ENCODE measurements at regions not wholly inside any gene's neighbourhood (a gene's known extent, or its start where the extent isn't known, plus 50 kb on each side); places are given as distances from the start of the nearest gene placed in this dataset.

- Histone ChIP-seq H2AK5ac (ENCODE audit: low read depth, low read length) (no peak overlapping the region), H3K9me3 (replicated peaks in 1 of 2; ENCODE audit: control insufficient read depth in 2 of 2, insufficient read depth in 1 of 2, low read depth in 1 of 2, low read length in 2 of 2) (peaks cover 0 to 2% of the 10 kb centered on the region in 2 donors), H4K8ac (ENCODE audit: low read depth, low read length) (no peak overlapping the region), H3K18ac (ENCODE audit: low read length) (no peak overlapping the region), H3K4ac (ENCODE audit: low read length) (no peak overlapping the region), H3K4me1 (ENCODE audit: control insufficient read depth in 2 of 2, insufficient read depth in 1 of 2, low read depth in 1 of 2, low read length in 2 of 2) (no peaks in the 10 kb centered on the region), H3K14ac (ENCODE audit: low read length) (no peak overlapping the region), H3K79me1 (ENCODE audit: low read depth, low read length) (no peaks in the 10 kb centered on the region), H3K4me3 (ENCODE audit: low read length in 2 of 2) (no peak overlapping the region), H3K27me3 (ENCODE audit: control insufficient read depth in 3 of 3, insufficient read depth in 3 of 3, low read depth in 1 of 3, low read length in 3 of 3) (no peaks in the 10 kb centered on the region), H3K4me2 (ENCODE audit: insufficient read depth, low read length, poor library complexity, severe bottlenecking) (no peak overlapping the region), H3K23ac (ENCODE audit: low read depth, low read length, poor library complexity) (no peak overlapping the region), H4K91ac (ENCODE audit: low read depth, low read length, poor library complexity) (no peak overlapping the region), H2BK5ac (ENCODE audit: low read length) (no peak overlapping the region), H2AFZ (ENCODE audit: low read length) (no peak overlapping the region), H2BK12ac (ENCODE audit: low read length) (no peak overlapping the region), H3K27ac (replicated peaks; ENCODE audit: low read length) (no peak overlapping the region), H2BK15ac (ENCODE audit: low read length) (no peak overlapping the region), H3K36me3 (replicated peaks in 1 of 2; ENCODE audit: control insufficient read depth in 2 of 2, insufficient read depth in 2 of 2, low read length in 2 of 2) (no peaks in the 10 kb centered on the region), H2BK120ac (ENCODE audit: low read depth, low read length) (no peak overlapping the region), H3K9ac (ENCODE audit: low read depth, low read length, poor library complexity) (no peak overlapping the region)
- WGBS, 2 donors (ENCODE audit: extremely low coverage in 2 of 2, insufficient read length in 2 of 2, insufficient replicate concordance in 1 of 2), result no CpG with 5 or more reads among the region's 4 CpGs
- DNase-seq (ENCODE audit: low spot score), result no peak
Measured at GRCh38 chr4:100875296-100876068, 357.7 kb upstream of the EMCN start.

GRCh38 chr4:100872811-100873210 lies 355.0 kb upstream of the EMCN start:
- no peak overlapping the region for H3K9ac ChIP-seq (ENCODE audit: low read depth, low read length, poor library complexity)
- no peak overlapping the region for H3K27ac ChIP-seq (replicated peaks; ENCODE audit: low read length)
- no peak overlapping the region for H3K18ac ChIP-seq (ENCODE audit: low read length)
- H3K9me3 ChIP-seq (replicated peaks in 1 of 2; ENCODE audit: control insufficient read depth in 2 of 2, insufficient read depth in 1 of 2, low read depth in 1 of 2, low read length in 2 of 2), result peaks cover 0 to 4% of the 10 kb centered on the region in 2 donors
- H2AK5ac ChIP-seq (ENCODE audit: low read depth, low read length), result no peak overlapping the region
- H2BK5ac ChIP-seq (ENCODE audit: low read length), result no peak overlapping the region
- no peak for DNase-seq (ENCODE audit: low spot score)
- H2BK120ac ChIP-seq (ENCODE audit: low read depth, low read length), result no peak overlapping the region
- H4K8ac ChIP-seq (ENCODE audit: low read depth, low read length), result no peak overlapping the region
- no peaks in the 10 kb centered on the region for H3K36me3 ChIP-seq (replicated peaks in 1 of 2; ENCODE audit: control insufficient read depth in 2 of 2, insufficient read depth in 2 of 2, low read length in 2 of 2)
- H4K91ac ChIP-seq (ENCODE audit: low read depth, low read length, poor library complexity), result peak overlapping the region; percentile 5
- WGBS, 2 donors (ENCODE audit: extremely low coverage in 2 of 2, insufficient read length in 2 of 2, insufficient replicate concordance in 1 of 2), result no CpG with 5 or more reads among the region's 3 CpGs
- no peak overlapping the region for H2BK15ac ChIP-seq (ENCODE audit: low read length)
- H2BK12ac ChIP-seq (ENCODE audit: low read length), result no peak overlapping the region
- H2AFZ ChIP-seq (ENCODE audit: low read length), result no peak overlapping the region
- no peak overlapping the region for H3K4ac ChIP-seq (ENCODE audit: low read length)
- H3K4me1 ChIP-seq (ENCODE audit: control insufficient read depth in 2 of 2, insufficient read depth in 1 of 2, low read depth in 1 of 2, low read length in 2 of 2), result peaks cover 4 to 6% of the 10 kb centered on the region in 2 donors
- no peaks in the 10 kb centered on the region for H3K27me3 ChIP-seq (ENCODE audit: control insufficient read depth in 3 of 3, insufficient read depth in 3 of 3, low read depth in 1 of 3, low read length in 3 of 3)
- no peak overlapping the region for H3K4me2 ChIP-seq (ENCODE audit: insufficient read depth, low read length, poor library complexity, severe bottlenecking)
- H3K23ac ChIP-seq (ENCODE audit: low read depth, low read length, poor library complexity), result no peak overlapping the region
- no peaks in the 10 kb centered on the region for H3K79me1 ChIP-seq (ENCODE audit: low read depth, low read length)
- no peak overlapping the region for H3K14ac ChIP-seq (ENCODE audit: low read length)
- H3K4me3 ChIP-seq (ENCODE audit: low read length in 2 of 2), result no peak overlapping the region

GRCh38 chr4:100870940-100871772 lies 353.3 kb upstream of the EMCN start:
- H3K23ac ChIP-seq (ENCODE audit: low read depth, low read length, poor library complexity), result no peak overlapping the region
- no peak overlapping the region for H3K4me2 ChIP-seq (ENCODE audit: insufficient read depth, low read length, poor library complexity, severe bottlenecking)
- peaks cover 0 to 4% of the 10 kb centered on the region in 2 donors for H3K9me3 ChIP-seq (replicated peaks in 1 of 2; ENCODE audit: control insufficient read depth in 2 of 2, insufficient read depth in 1 of 2, low read depth in 1 of 2, low read length in 2 of 2)
- H3K36me3 ChIP-seq (replicated peaks in 1 of 2; ENCODE audit: control insufficient read depth in 2 of 2, insufficient read depth in 2 of 2, low read length in 2 of 2), result no peaks in the 10 kb centered on the region
- H3K14ac ChIP-seq (ENCODE audit: low read length), result no peak overlapping the region
- H3K9ac ChIP-seq (ENCODE audit: low read depth, low read length, poor library complexity), result no peak overlapping the region
- H2BK12ac ChIP-seq (ENCODE audit: low read length), result no peak overlapping the region
- no peaks in the 10 kb centered on the region for H3K79me1 ChIP-seq (ENCODE audit: low read depth, low read length)
- H3K4me1 ChIP-seq (ENCODE audit: control insufficient read depth in 2 of 2, insufficient read depth in 1 of 2, low read depth in 1 of 2, low read length in 2 of 2), result peaks cover 4 to 6% of the 10 kb centered on the region in 2 donors
- no peak overlapping the region for H3K27ac ChIP-seq (replicated peaks; ENCODE audit: low read length)
- no peak overlapping the region for H2AK5ac ChIP-seq (ENCODE audit: low read depth, low read length)
- H3K4me3 ChIP-seq (ENCODE audit: low read length in 2 of 2), result no peak overlapping the region
- no peak overlapping the region for H3K18ac ChIP-seq (ENCODE audit: low read length)
- no peak overlapping the region for H2BK15ac ChIP-seq (ENCODE audit: low read length)
- no CpG with 5 or more reads among the region's 8 CpGs for WGBS, 2 donors (ENCODE audit: extremely low coverage in 2 of 2, insufficient read length in 2 of 2, insufficient replicate concordance in 1 of 2)
- H3K4ac ChIP-seq (ENCODE audit: low read length), result no peak overlapping the region
- H2BK5ac ChIP-seq (ENCODE audit: low read length), result no peak overlapping the region
- H2AFZ ChIP-seq (ENCODE audit: low read length), result no peak overlapping the region
- H4K91ac ChIP-seq (ENCODE audit: low read depth, low read length, poor library complexity), result no peak overlapping the region
- no peak for DNase-seq (ENCODE audit: low spot score)
- no peaks in the 10 kb centered on the region for H3K27me3 ChIP-seq (ENCODE audit: control insufficient read depth in 3 of 3, insufficient read depth in 3 of 3, low read depth in 1 of 3, low read length in 3 of 3)
- H4K8ac ChIP-seq (ENCODE audit: low read depth, low read length), result no peak overlapping the region
- H2BK120ac ChIP-seq (ENCODE audit: low read depth, low read length), result no peak overlapping the region

DNA sequence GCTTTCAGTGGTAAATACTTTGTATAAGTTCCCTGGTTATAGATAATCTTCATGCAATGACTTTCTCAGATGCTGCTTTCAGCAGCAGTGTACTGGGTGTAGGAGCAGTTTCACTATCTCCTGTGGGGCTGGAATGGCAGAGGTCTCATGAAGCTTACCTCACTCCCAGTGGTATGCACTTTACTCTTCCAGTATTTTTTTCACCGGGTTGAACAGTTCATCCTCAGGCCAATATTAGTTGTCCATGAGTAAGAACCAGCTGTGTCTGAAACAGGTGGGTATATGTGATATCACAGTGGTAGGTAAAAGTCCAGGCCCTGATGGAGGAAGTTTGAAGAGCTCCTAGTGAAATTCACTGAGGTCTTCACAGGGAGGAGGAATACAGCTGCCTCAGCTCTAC lies 351.5 kb upstream of the EMCN start:
- Histone ChIP-seq H2BK12ac (ENCODE audit: low read length) (no peak overlapping the region), H3K4me2 (ENCODE audit: insufficient read depth, low read length, poor library complexity, severe bottlenecking) (no peak overlapping the region), H3K4ac (ENCODE audit: low read length) (no peak overlapping the region), H3K36me3 (replicated peaks in 1 of 2; ENCODE audit: control insufficient read depth in 2 of 2, insufficient read depth in 2 of 2, low read length in 2 of 2) (no peaks in the 10 kb centered on the region), H4K8ac (ENCODE audit: low read depth, low read length) (no peak overlapping the region), H4K91ac (ENCODE audit: low read depth, low read length, poor library complexity) (no peak overlapping the region), H3K4me3 (ENCODE audit: low read length in 2 of 2) (no peak overlapping the region), H2BK15ac (ENCODE audit: low read length) (no peak overlapping the region), H3K9ac (ENCODE audit: low read depth, low read length, poor library complexity) (no peak overlapping the region), H3K27me3 (ENCODE audit: control insufficient read depth in 3 of 3, insufficient read depth in 3 of 3, low read depth in 1 of 3, low read length in 3 of 3) (no peaks in the 10 kb centered on the region), H2AFZ (ENCODE audit: low read length) (no peak overlapping the region), H3K79me1 (ENCODE audit: low read depth, low read length) (no peaks in the 10 kb centered on the region), H3K9me3 (replicated peaks in 1 of 2; ENCODE audit: control insufficient read depth in 2 of 2, insufficient read depth in 1 of 2, low read depth in 1 of 2, low read length in 2 of 2) (peaks cover 0 to 4% of the 10 kb centered on the region in 2 donors), H2BK5ac (ENCODE audit: low read length) (no peak overlapping the region), H3K14ac (ENCODE audit: low read length) (no peak overlapping the region), H3K23ac (ENCODE audit: low read depth, low read length, poor library complexity) (no peak overlapping the region), H3K18ac (ENCODE audit: low read length) (no peak overlapping the region), H3K4me1 (ENCODE audit: control insufficient read depth in 2 of 2, insufficient read depth in 1 of 2, low read depth in 1 of 2, low read length in 2 of 2) (peaks cover 4 to 6% of the 10 kb centered on the region in 2 donors), H2BK120ac (ENCODE audit: low read depth, low read length) (no peak overlapping the region), H2AK5ac (ENCODE audit: low read depth, low read length) (no peak overlapping the region), H3K27ac (replicated peaks; ENCODE audit: low read length) (no peak overlapping the region)
- WGBS, 2 donors (ENCODE audit: extremely low coverage in 2 of 2, insufficient read length in 2 of 2, insufficient replicate concordance in 1 of 2), result no CpG with 5 or more reads among the region's 1 CpG
- no peak for DNase-seq (ENCODE audit: low spot score)
